ENCODE measurements at regions not wholly inside any gene's neighbourhood (a gene's known extent, or its start where the extent isn't known, plus 50 kb on each side); places are given as distances from the start of the nearest gene placed in this dataset.

- H3K27me3 ChIP-seq (ENCODE audit: insufficient read depth, low read length): no peaks in the 10 kb centered on the region
- no peak overlapping the region for H3K27ac ChIP-seq (ENCODE audit: low read depth, low read length)
- H3K9me3 ChIP-seq (ENCODE audit: insufficient read depth, low read depth, low read length): no peaks in the 10 kb centered on the region
- H3K9ac ChIP-seq (ENCODE audit: low read depth, low read length): no peak overlapping the region
- H3K36me3 ChIP-seq (ENCODE audit: insufficient read depth, low read length): peaks cover 26% of the 10 kb centered on the region
- H3K4me3 ChIP-seq (ENCODE audit: low read length): no peak overlapping the region
- 96% methylated on average over 13 of the region's 13 CpGs for WGBS
- H3K4me1 ChIP-seq (ENCODE audit: insufficient read depth, low read length): peaks cover 8% of the 10 kb centered on the region; the same call in 1 of the 2 replicates
Observed at GRCh38 chr11:71109586-71109985, 142.8 kb downstream of the SHANK2 start.

DNA sequence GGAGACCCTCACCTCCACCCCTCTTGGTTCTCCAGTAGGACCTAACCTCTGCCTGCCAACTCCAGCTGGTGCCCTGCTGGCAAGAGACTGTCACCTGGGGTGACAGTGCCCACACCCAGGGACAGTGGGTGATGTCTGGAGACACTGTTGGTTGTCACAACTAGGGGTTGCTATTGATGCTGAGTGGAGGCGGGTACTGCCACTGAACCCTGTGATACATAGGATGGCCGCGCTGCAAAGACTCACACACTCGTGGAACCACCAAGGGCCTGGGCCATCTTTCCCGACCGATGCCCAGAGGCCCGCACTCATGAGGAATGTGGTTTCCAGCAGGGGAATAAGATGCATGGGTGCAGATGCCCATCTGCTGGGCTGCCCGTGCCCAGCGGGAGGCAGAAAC is 143.2 kb downstream of the SHANK2 start:
- Histone ChIP-seq H3K27ac (ENCODE audit: low read depth, low read length) (no peak overlapping the region), H3K4me3 (ENCODE audit: low read length) (no peak overlapping the region), H3K9me3 (ENCODE audit: insufficient read depth, low read depth, low read length) (no peaks in the 10 kb centered on the region), H3K9ac (ENCODE audit: low read depth, low read length) (no peak overlapping the region), H3K36me3 (ENCODE audit: insufficient read depth, low read length) (peaks cover 26% of the 10 kb centered on the region), H3K27me3 (ENCODE audit: insufficient read depth, low read length) (no peaks in the 10 kb centered on the region), H3K4me1 (ENCODE audit: insufficient read depth, low read length) (peaks cover 8% of the 10 kb centered on the region; the same call in 1 of the 2 replicates)
- WGBS: 97% methylated on average over 9 of the region's 9 CpGs

- Histone ChIP-seq H3K4me1 (ENCODE audit: insufficient read depth, low read length) (peaks cover 8% of the 10 kb centered on the region; the same call in 1 of the 2 replicates), H3K27ac (ENCODE audit: low read depth, low read length) (no peak overlapping the region), H3K36me3 (ENCODE audit: insufficient read depth, low read length) (peaks cover 26% of the 10 kb centered on the region), H3K9ac (ENCODE audit: low read depth, low read length) (no peak overlapping the region), H3K4me3 (ENCODE audit: low read length) (no peak overlapping the region), H3K9me3 (ENCODE audit: insufficient read depth, low read depth, low read length) (no peaks in the 10 kb centered on the region), H3K27me3 (ENCODE audit: insufficient read depth, low read length) (no peaks in the 10 kb centered on the region)
- 92% methylated on average over 21 of the region's 21 CpGs for WGBS
Observed at GRCh38 chr11:71108013-71108865, 144.1 kb downstream of the SHANK2 start.

- Histone ChIP-seq H3K9me3 (ENCODE audit: insufficient read depth, low read depth, low read length) (no peaks in the 10 kb centered on the region), H3K4me1 (ENCODE audit: insufficient read depth, low read length) (no peaks in the 10 kb centered on the region), H3K27ac (ENCODE audit: low read depth, low read length) (no peak overlapping the region), H3K27me3 (ENCODE audit: insufficient read depth, low read length) (no peaks in the 10 kb centered on the region), H3K9ac (ENCODE audit: low read depth, low read length) (no peak overlapping the region), H3K36me3 (ENCODE audit: insufficient read depth, low read length) (peaks cover 26% of the 10 kb centered on the region), H3K4me3 (ENCODE audit: low read length) (no peak overlapping the region)
- WGBS: 96% methylated on average over 6 of the region's 6 CpGs
Observed at GRCh38 chr11:71106671-71107070, 145.7 kb downstream of the SHANK2 start.

GRCh38 chr11:71103266-71103665 is 149.1 kb downstream of the SHANK2 start:
- Histone ChIP-seq H3K4me3 (ENCODE audit: low read length) (no peak overlapping the region), H3K27ac (ENCODE audit: low read depth, low read length) (no peak overlapping the region), H3K9ac (ENCODE audit: low read depth, low read length) (no peak overlapping the region), H3K4me1 (ENCODE audit: insufficient read depth, low read length) (no peaks in the 10 kb centered on the region), H3K27me3 (ENCODE audit: insufficient read depth, low read length) (no peaks in the 10 kb centered on the region), H3K36me3 (ENCODE audit: insufficient read depth, low read length) (peaks cover 4% of the 10 kb centered on the region; the same call in 1 of the 2 replicates), H3K9me3 (ENCODE audit: insufficient read depth, low read depth, low read length) (no peaks in the 10 kb centered on the region)
- 95% methylated on average over 7 of the region's 7 CpGs for WGBS

GRCh38 chr11:71102251-71102995 is 150.0 kb downstream of the SHANK2 start:
- Histone ChIP-seq H3K9ac (ENCODE audit: low read depth, low read length) (0 out of 2 replicates have a peak overlapping the region, but pooled peaks have one; percentile 30), H3K4me3 (ENCODE audit: low read length) (no peak overlapping the region), H3K27me3 (ENCODE audit: insufficient read depth, low read length) (no peaks in the 10 kb centered on the region), H3K4me1 (ENCODE audit: insufficient read depth, low read length) (no peaks in the 10 kb centered on the region), H3K27ac (ENCODE audit: low read depth, low read length) (no peak overlapping the region), H3K9me3 (ENCODE audit: insufficient read depth, low read depth, low read length) (no peaks in the 10 kb centered on the region), H3K36me3 (ENCODE audit: insufficient read depth, low read length) (peaks cover 11% of the 10 kb centered on the region; the same call in 1 of the 2 replicates)
- 95% methylated on average over 14 of the region's 14 CpGs for WGBS

- 94% methylated on average over 17 of the region's 17 CpGs for WGBS
- H3K27ac ChIP-seq (ENCODE audit: low read depth, low read length): no peak overlapping the region
- H3K36me3 ChIP-seq (ENCODE audit: insufficient read depth, low read length): peaks cover 6% of the 10 kb centered on the region; the same call in 1 of the 2 replicates
- H3K27me3 ChIP-seq (ENCODE audit: insufficient read depth, low read length): no peaks in the 10 kb centered on the region
- H3K9ac ChIP-seq (ENCODE audit: low read depth, low read length): no peak overlapping the region
- no peaks in the 10 kb centered on the region for H3K9me3 ChIP-seq (ENCODE audit: insufficient read depth, low read depth, low read length)
- H3K4me3 ChIP-seq (ENCODE audit: low read length): no peak overlapping the region
- no peaks in the 10 kb centered on the region for H3K4me1 ChIP-seq (ENCODE audit: insufficient read depth, low read length)
Observed at GRCh38 chr11:71101606-71102005, 150.8 kb downstream of the SHANK2 start.

DNA sequence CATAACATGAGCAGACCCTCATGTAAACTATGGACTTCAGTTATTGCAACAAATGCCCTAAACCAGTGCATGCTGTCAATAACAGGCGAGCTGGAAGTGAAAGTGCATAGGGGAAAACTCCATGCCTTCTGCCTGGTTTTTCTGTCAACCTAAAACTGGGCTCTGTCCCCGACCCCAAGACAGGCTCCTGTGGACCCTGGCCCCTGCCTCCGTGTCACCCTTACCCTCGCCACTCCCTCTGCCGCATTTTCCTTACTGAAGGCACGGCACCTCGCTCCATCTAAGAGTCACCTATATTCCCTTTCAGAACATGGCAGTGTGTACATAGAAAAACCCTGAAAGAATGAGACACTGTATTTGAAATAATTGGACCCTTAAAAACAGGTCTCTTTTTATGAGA is 151.3 kb downstream of the SHANK2 start:
- Histone ChIP-seq H3K36me3 (ENCODE audit: insufficient read depth, low read length) (peaks cover 6% of the 10 kb centered on the region; the same call in 1 of the 2 replicates), H3K4me3 (ENCODE audit: low read length) (no peak overlapping the region), H3K27ac (ENCODE audit: low read depth, low read length) (no peak overlapping the region), H3K27me3 (ENCODE audit: insufficient read depth, low read length) (no peaks in the 10 kb centered on the region), H3K4me1 (ENCODE audit: insufficient read depth, low read length) (no peaks in the 10 kb centered on the region), H3K9me3 (ENCODE audit: insufficient read depth, low read depth, low read length) (no peaks in the 10 kb centered on the region), H3K9ac (ENCODE audit: low read depth, low read length) (no peak overlapping the region)
- 88% methylated on average over 7 of the region's 7 CpGs for WGBS

DNA sequence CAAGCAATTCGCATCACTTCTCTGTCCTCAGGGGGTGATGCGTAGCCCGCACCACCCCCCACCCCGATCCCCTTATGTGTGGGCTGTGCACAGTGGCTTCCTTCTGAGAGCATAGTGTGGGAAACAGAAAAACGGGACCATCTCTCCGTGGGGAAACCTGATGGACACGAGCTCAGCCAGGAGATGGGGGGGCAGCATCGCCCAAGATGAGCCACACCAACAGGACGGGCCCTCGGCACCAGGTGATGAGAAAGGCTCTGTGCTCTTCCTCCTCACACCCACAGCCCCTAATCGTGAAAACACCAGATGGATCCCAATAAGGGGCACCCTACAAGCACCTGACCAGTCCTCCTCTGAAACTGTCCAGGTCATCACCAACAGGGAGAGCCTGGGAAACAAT is 153.6 kb downstream of the SHANK2 start:
- Histone ChIP-seq H3K4me1 (ENCODE audit: insufficient read depth, low read length) (no peaks in the 10 kb centered on the region), H3K27me3 (ENCODE audit: insufficient read depth, low read length) (no peaks in the 10 kb centered on the region), H3K9me3 (ENCODE audit: insufficient read depth, low read depth, low read length) (no peaks in the 10 kb centered on the region), H3K9ac (ENCODE audit: low read depth, low read length) (no peak overlapping the region), H3K36me3 (ENCODE audit: insufficient read depth, low read length) (peaks cover 21% of the 10 kb centered on the region), H3K4me3 (ENCODE audit: low read length) (no peak overlapping the region), H3K27ac (ENCODE audit: low read depth, low read length) (no peak overlapping the region)
- 83% methylated on average over 11 of the region's 11 CpGs for WGBS

DNA sequence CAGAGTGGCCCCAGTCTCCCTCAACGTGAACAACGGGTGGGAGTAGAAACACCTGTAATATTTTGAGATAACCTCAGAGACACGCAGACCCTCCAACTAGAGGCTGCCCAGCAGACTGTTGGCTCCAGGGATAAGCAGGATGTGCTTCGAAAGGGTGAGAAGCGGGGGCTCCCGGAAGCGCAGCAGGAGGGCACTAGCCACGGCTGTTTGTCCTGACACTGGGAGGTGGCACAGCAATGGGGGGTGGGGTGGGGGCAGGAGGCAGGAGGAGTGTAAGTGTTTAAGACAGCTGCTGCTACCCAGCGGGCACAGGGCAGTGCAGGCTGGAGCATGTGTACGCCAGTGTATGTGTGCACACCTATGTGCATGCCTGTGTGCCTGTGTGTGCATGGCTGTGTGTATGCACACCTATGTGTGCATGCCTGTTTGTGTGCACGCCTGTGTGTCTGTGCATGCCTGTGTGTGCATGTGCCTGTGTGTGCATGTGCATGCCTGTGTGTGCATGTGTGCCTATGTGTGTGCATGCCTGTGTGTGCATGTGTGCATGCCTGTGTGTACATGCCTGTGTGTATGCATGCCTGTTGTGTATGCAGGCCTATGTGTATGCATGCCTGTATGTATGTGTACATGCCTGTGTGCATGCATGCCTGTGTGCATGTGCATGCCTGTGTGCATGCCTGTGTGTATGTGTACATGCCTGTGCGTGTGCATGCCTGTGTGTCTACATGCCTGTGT is 154.7 kb downstream of the SHANK2 start:
- H3K9me3 ChIP-seq (ENCODE audit: insufficient read depth, low read depth, low read length): no peaks in the 10 kb centered on the region
- peaks cover 21% of the 10 kb centered on the region for H3K36me3 ChIP-seq (ENCODE audit: insufficient read depth, low read length)
- no peak overlapping the region for H3K27ac ChIP-seq (ENCODE audit: low read depth, low read length)
- no peaks in the 10 kb centered on the region for H3K4me1 ChIP-seq (ENCODE audit: insufficient read depth, low read length)
- no peak overlapping the region for H3K4me3 ChIP-seq (ENCODE audit: low read length)
- WGBS: 96% methylated on average over 12 of the region's 12 CpGs
- no peaks in the 10 kb centered on the region for H3K27me3 ChIP-seq (ENCODE audit: insufficient read depth, low read length)
- no peak overlapping the region for H3K9ac ChIP-seq (ENCODE audit: low read depth, low read length)

Measured in HUES64 (cell line).